Smooth muscle cell (in vitro differentiated cells): ENCODE measurements at regions not wholly inside any gene's neighbourhood (a gene's known extent, or its start where the extent isn't known, plus 50 kb on each side); places are given as distances from the start of the nearest gene placed in this dataset.

Experiments used
- DNase-seq: peaks from one replicate; lab custom pipeline; 2025; ENCODE audit not compliant: unreplicated experiment; lab: John Stamatoyannopoulos, UW
- H2AFZ ChIP-seq: fragments of 200-600 bp; sonication (generic); 2 replicates; pipeline ENCODE4 v1.6.0; 2016; ENCODE audit warnings: antibody characterized with exemption, low read depth, mild to moderate bottlenecking
- H3F3A ChIP-seq: fragments of 200-600 bp; sonication (generic); 2 replicates; pipeline ENCODE4 v1.6.0; 2017; ENCODE audit warnings: antibody characterized with exemption, low read depth
- H3K27ac ChIP-seq: fragments of 200-600 bp; sonication (generic); 2 replicates; pipeline ENCODE4 v1.5.1; 2016; ENCODE audit warnings: low read depth, mild to moderate bottlenecking
- H3K27me3 ChIP-seq: fragments of 200-600 bp; sonication (generic); 2 replicates; pipeline ENCODE4 v1.6.1; 2016; ENCODE audit warnings: low read depth, mild to moderate bottlenecking
- H3K36me3 ChIP-seq: fragments of 200-600 bp; sonication (generic); 2 replicates; pipeline ENCODE4 v1.5.1; 2016; ENCODE audit warnings: low read depth
- H3K4me1 ChIP-seq: fragments of 200-600 bp; sonication (generic); 2 replicates; pipeline ENCODE4 v1.5.1; 2016; ENCODE audit warnings: low read depth
- H3K4me2 ChIP-seq: fragments of 200-600 bp; sonication (generic); 2 replicates; pipeline ENCODE4 v1.6.0; 2016; ENCODE audit warnings: mild to moderate bottlenecking
- H3K4me3 ChIP-seq: fragments of 200-600 bp; sonication (generic); 2 replicates; pipeline ENCODE4 v1.5.1; 2016; ENCODE audit warnings: mild to moderate bottlenecking
- H3K79me2 ChIP-seq: fragments of 200-600 bp; sonication (generic); 2 replicates; pipeline ENCODE4 v1.6.0; 2016; ENCODE audit warnings: low read depth, mild to moderate bottlenecking
- H3K9ac ChIP-seq: fragments of 200-600 bp; sonication (generic); 2 replicates; pipeline ENCODE4 v1.6.0; 2016; ENCODE audit warnings: low read depth
- H3K9me3 ChIP-seq: fragments of 200-600 bp; sonication (generic); replicated peaks from 2 replicates; pipeline ENCODE4 v1.5.1; 2016; ENCODE audit warnings: low read depth
- H4K20me1 ChIP-seq: fragments of 200-600 bp; sonication (generic); 2 replicates; pipeline ENCODE4 v1.6.0; 2016; ENCODE audit warnings: low read depth
- WGBS: methylation state at CpG from one replicate; pipeline ENCODE4 v1.1.7; 2016; ENCODE audit warnings: low lambda C conversion rate; 5-methylcytosine and 5-hydroxymethylcytosine counted together
- TF ChIP-seq, protein P1 (sequence below): fragments of 200-600 bp; sonication (generic); IDR thresholded peaks from 2 replicates; pipeline ENCODE4 v1.5.1; 2017; ENCODE audit warnings: borderline replicate concordance, mild to moderate bottlenecking, antibody characterized with exemption; ENCODE audit not compliant: insufficient read depth, poor library complexity, severe bottlenecking

DNA sequence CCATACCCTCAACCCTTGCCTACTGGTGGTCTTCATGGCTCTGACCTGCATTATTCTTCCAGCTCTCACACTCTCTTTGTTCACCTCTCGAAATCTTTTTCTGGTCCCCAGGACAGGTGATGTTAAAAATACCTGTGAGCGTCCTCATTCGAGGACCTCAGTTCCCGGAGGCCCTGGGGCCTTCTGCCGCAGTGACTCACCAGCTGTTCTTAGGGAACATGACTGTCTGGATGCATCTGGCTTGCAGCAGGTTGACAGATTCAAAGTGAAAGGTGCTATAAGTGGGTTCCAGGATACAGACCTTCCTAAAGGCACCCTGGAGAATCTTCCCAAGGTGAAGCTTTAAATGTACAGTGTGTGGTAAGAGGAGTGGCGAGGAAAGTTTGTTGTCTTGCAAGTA is 210.4 kb upstream of the KCNG1 start:
- H3K4me3 ChIP-seq, result no peak overlapping the region
- no peaks in the 10 kb centered on the region for H3F3A ChIP-seq
- no peaks in the 10 kb centered on the region for H3K27me3 ChIP-seq
- WGBS, result 65% methylated on average over 6 of the region's 6 CpGs
- no peak overlapping the region for H3K9ac ChIP-seq
- no peak overlapping the region for H2AFZ ChIP-seq
- no peak overlapping the region for H3K27ac ChIP-seq
- H3K4me1 ChIP-seq, result peaks cover 10% of the 10 kb centered on the region
- H3K36me3 ChIP-seq, result no peaks in the 10 kb centered on the region
- H4K20me1 ChIP-seq, result no peaks in the 10 kb centered on the region
- H3K9me3 ChIP-seq, result no peaks in the 10 kb centered on the region
- no peak overlapping the region for H3K4me2 ChIP-seq
- TF ChIP-seq, protein P1, sequence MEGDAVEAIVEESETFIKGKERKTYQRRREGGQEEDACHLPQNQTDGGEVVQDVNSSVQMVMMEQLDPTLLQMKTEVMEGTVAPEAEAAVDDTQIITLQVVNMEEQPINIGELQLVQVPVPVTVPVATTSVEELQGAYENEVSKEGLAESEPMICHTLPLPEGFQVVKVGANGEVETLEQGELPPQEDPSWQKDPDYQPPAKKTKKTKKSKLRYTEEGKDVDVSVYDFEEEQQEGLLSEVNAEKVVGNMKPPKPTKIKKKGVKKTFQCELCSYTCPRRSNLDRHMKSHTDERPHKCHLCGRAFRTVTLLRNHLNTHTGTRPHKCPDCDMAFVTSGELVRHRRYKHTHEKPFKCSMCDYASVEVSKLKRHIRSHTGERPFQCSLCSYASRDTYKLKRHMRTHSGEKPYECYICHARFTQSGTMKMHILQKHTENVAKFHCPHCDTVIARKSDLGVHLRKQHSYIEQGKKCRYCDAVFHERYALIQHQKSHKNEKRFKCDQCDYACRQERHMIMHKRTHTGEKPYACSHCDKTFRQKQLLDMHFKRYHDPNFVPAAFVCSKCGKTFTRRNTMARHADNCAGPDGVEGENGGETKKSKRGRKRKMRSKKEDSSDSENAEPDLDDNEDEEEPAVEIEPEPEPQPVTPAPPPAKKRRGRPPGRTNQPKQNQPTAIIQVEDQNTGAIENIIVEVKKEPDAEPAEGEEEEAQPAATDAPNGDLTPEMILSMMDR, result no peak
- H3K79me2 ChIP-seq, result no peaks in the 10 kb centered on the region
- DNase-seq, result no peak

DNA sequence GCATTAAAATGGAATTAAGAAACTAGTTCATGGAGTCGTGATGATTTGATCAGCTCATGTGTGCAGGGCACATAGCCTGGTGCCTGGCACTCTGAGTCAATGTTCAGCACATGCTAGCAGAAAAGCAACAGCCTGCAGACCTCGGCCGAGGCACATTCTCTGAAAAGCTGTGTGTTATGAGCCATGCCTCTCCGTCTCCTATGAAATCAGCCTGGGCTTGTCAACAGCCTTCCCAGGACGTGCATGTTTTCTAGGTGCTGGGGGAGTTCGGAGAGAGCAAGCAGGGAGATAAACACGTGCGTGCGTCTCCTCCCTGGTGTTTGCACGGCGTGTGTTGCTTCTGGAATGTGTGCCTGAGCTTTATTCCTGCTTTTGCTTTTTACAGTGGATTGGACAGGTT is 207.8 kb upstream of the KCNG1 start:
- H3K9ac ChIP-seq, result no peak overlapping the region
- no peak for DNase-seq
- no peaks in the 10 kb centered on the region for H3K36me3 ChIP-seq
- 66% methylated on average over 11 of the region's 11 CpGs for WGBS
- TF ChIP-seq, protein P1, result no peak
- H2AFZ ChIP-seq, result no peak overlapping the region
- H3K27ac ChIP-seq, result no peak overlapping the region
- H3K4me1 ChIP-seq, result no peaks in the 10 kb centered on the region
- no peaks in the 10 kb centered on the region for H3K79me2 ChIP-seq
- no peak overlapping the region for H3K4me3 ChIP-seq
- no peaks in the 10 kb centered on the region for H3K27me3 ChIP-seq
- no peaks in the 10 kb centered on the region for H4K20me1 ChIP-seq
- no peaks in the 10 kb centered on the region for H3F3A ChIP-seq
- H3K4me2 ChIP-seq, result no peak overlapping the region
- no peaks in the 10 kb centered on the region for H3K9me3 ChIP-seq

DNA sequence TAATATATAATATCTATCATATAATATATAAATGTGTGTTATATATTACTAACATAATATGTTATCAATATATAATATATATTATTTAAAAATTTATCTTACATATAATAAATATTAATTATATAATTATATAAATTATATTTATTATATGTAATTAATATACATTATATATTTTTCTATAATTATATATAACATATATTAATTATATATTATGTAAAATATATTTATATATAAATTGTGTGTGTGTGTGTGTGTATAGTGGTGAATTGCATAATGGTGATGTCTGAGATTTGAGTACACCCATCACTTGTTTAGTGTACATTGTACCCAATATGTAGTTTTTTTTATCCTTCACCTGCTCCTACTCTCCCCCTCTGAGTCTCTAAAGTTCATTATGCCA is 205.9 kb upstream of the KCNG1 start:
- Histone ChIP-seq H3K27ac (no peak overlapping the region), H3F3A (no peaks in the 10 kb centered on the region), H4K20me1 (no peaks in the 10 kb centered on the region), H3K9ac (no peak overlapping the region), H2AFZ (no peak overlapping the region), H3K4me1 (no peaks in the 10 kb centered on the region), H3K27me3 (no peaks in the 10 kb centered on the region), H3K9me3 (peaks cover 3% of the 10 kb centered on the region), H3K4me2 (no peak overlapping the region), H3K36me3 (no peaks in the 10 kb centered on the region), H3K4me3 (no peak overlapping the region), H3K79me2 (no peaks in the 10 kb centered on the region)
- TF ChIP-seq, protein P1, result no peak
- DNase-seq, result no peak

DNA sequence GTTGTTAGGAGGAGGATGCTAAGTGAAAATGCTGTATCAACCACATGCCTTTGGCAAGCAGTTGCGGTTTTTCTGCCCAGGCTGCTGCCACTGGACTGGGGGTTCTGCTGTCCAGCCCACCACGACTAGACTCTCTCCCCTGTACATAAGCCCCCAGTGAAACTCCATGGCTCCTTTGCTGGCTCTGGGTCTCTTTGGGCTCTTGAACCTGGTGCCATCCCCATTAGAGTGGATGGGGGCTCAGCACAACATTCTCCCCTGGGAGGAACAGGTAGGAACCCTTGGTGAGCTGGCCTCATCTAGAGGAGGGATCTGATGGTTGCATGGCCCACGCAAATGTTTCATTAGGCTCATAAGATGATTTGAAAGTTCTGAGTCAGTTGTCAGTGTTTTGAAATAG is 204.8 kb upstream of the KCNG1 start:
- 93% methylated on average over 3 of the region's 3 CpGs for WGBS
- TF ChIP-seq, protein P1, result no peak
- no peaks in the 10 kb centered on the region for H3K36me3 ChIP-seq

More for the DNA sequence above, 204.8 kb upstream of the KCNG1 start:
- H3K27ac ChIP-seq, result no peak overlapping the region
- no peaks in the 10 kb centered on the region for H3K4me1 ChIP-seq
- H4K20me1 ChIP-seq, result no peaks in the 10 kb centered on the region
- H3K27me3 ChIP-seq, result no peaks in the 10 kb centered on the region
- no peak overlapping the region for H2AFZ ChIP-seq
- no peak overlapping the region for H3K4me3 ChIP-seq
- no peak overlapping the region for H3K4me2 ChIP-seq
- DNase-seq, result no peak
- no peaks in the 10 kb centered on the region for H3K79me2 ChIP-seq
- H3F3A ChIP-seq, result no peaks in the 10 kb centered on the region
- peaks cover 3% of the 10 kb centered on the region for H3K9me3 ChIP-seq
- H3K9ac ChIP-seq, result no peak overlapping the region
